Trophoblast cell (in vitro differentiated cells and primary cell): ENCODE measurements at regions not wholly inside any gene's neighbourhood (a gene's known extent, or its start where the extent isn't known, plus 50 kb on each side); places are given as distances from the start of the nearest gene placed in this dataset.

Experiments
- DNase-seq, 2 donors: peaks; one replicate each; pipeline ENCODE4 v3.0.0-alpha.2; 2016
- H2AFZ ChIP-seq: 2 replicates; pipeline ENCODE4 v1.6.1; 2013; ENCODE audit warnings: low read length, moderate library complexity, mild to moderate bottlenecking; ENCODE audit not compliant: insufficient read depth, poor library complexity
- H2AK5ac ChIP-seq: 2 replicates; pipeline ENCODE4 v1.6.1; 2013; ENCODE audit warnings: mild to moderate bottlenecking, low read length
- H2BK120ac ChIP-seq: 2 replicates; pipeline ENCODE4 v1.6.1; 2013; ENCODE audit warnings: low read length, mild to moderate bottlenecking, moderate library complexity; ENCODE audit not compliant: insufficient read depth, poor library complexity
- H2BK12ac ChIP-seq: 2 replicates; pipeline ENCODE4 v1.6.1; 2013; ENCODE audit warnings: mild to moderate bottlenecking, low read length, moderate library complexity
- H2BK5ac ChIP-seq: 2 replicates; pipeline ENCODE4 v1.6.1; 2013; ENCODE audit warnings: low read length, low read depth, moderate library complexity, mild to moderate bottlenecking; ENCODE audit not compliant: poor library complexity
- H3K14ac ChIP-seq: 2 replicates; pipeline ENCODE4 v1.6.1; 2013; ENCODE audit warnings: mild to moderate bottlenecking, low read length
- H3K18ac ChIP-seq: 2 replicates; pipeline ENCODE4 v1.6.1; 2013; ENCODE audit warnings: mild to moderate bottlenecking, low read length
- H3K23ac ChIP-seq: 2 replicates; pipeline ENCODE4 v1.6.1; 2013; ENCODE audit warnings: low read length
- H3K27ac ChIP-seq: 2 replicates; pipeline ENCODE4 v1.5.1; 2013; ENCODE audit warnings: low read depth, mild to moderate bottlenecking, inconsistent platforms, low read length, moderate library complexity
- H3K27me3 ChIP-seq: 2 replicates; pipeline ENCODE4 v1.6.1; 2013; ENCODE audit warnings: inconsistent platforms, mild to moderate bottlenecking, low read length, moderate library complexity; ENCODE audit not compliant: insufficient read depth
- H3K36me3 ChIP-seq, 2 experiments: 1 replicate in 1 of 2; 2 replicates in 1 of 2; pipeline ENCODE4 v1.6.1; 2013; ENCODE audit warnings: low read length in 2 of 2, mild to moderate bottlenecking in 2 of 2, moderate library complexity in 1 of 2; ENCODE audit not compliant: insufficient read depth in 2 of 2, control insufficient read depth in 1 of 2
- H3K4ac ChIP-seq: 2 replicates; pipeline ENCODE4 v1.6.1; 2013; ENCODE audit warnings: low read depth, mild to moderate bottlenecking, low read length, moderate library complexity
- H3K4me1 ChIP-seq, 2 experiments: 1 replicate in 1 of 2; 2 replicates in 1 of 2; pipeline ENCODE4 v1.6.1; 2013; ENCODE audit warnings: low read length in 2 of 2, mild to moderate bottlenecking in 2 of 2, moderate library complexity in 1 of 2; ENCODE audit not compliant: insufficient read depth in 2 of 2, control insufficient read depth in 1 of 2
- H3K4me2 ChIP-seq: 2 replicates; pipeline ENCODE4 v1.6.1; 2013; ENCODE audit warnings: inconsistent platforms, mild to moderate bottlenecking, low read length, moderate library complexity
- H3K4me3 ChIP-seq: 2 replicates; pipeline ENCODE4 v1.5.1; 2013; ENCODE audit warnings: mild to moderate bottlenecking, low read depth, low read length, inconsistent platforms
- H3K79me1 ChIP-seq: one replicate; pipeline ENCODE4 v1.6.1; 2013; ENCODE audit warnings: low read length
- H3K79me2 ChIP-seq: 2 replicates; pipeline ENCODE4 v1.6.1; 2013; ENCODE audit warnings: low read length, mild to moderate bottlenecking; ENCODE audit not compliant: control insufficient read depth, insufficient read depth, poor library complexity
- H3K9ac ChIP-seq: 2 replicates; pipeline ENCODE4 v1.6.1; 2013; ENCODE audit warnings: mild to moderate bottlenecking, low read length
- H3K9me3 ChIP-seq: 2 replicates; pipeline ENCODE4 v1.6.1; 2013; ENCODE audit warnings: low read depth, mild to moderate bottlenecking, control low read depth, inconsistent platforms, low read length; ENCODE audit not compliant: insufficient read depth
- H4K12ac ChIP-seq: 2 replicates; pipeline ENCODE4 v1.6.1; 2013; ENCODE audit warnings: low read depth, mild to moderate bottlenecking, low read length, moderate library complexity
- H4K8ac ChIP-seq: 2 replicates; pipeline ENCODE4 v1.6.1; 2013; ENCODE audit warnings: low read depth, mild to moderate bottlenecking, low read length, moderate library complexity
- H4K91ac ChIP-seq: one replicate; pipeline ENCODE4 v1.6.1; 2013; ENCODE audit warnings: low read depth, mild to moderate bottlenecking, low read length, moderate library complexity
- WGBS: extraction: QIAGEN DNeasy Blood & Tissue Kit; methylation state at CpG from one replicate; pipeline ENCODE4 v1.1.7; 2013; ENCODE audit warnings: missing lambda C conversion rate; ENCODE audit not compliant: insufficient read length, insufficient coverage; ENCODE audit errors: extremely low coverage; 5-methylcytosine and 5-hydroxymethylcytosine counted together

- Histone ChIP-seq H3K18ac (no peak overlapping the region), H3K4me2 (no peak overlapping the region), H4K12ac (no peak overlapping the region), H3K23ac (no peak overlapping the region), H3K36me3 (no peaks in the 10 kb centered on the region), H3K4ac (no peak overlapping the region), H3K27me3 (no peaks in the 10 kb centered on the region), H3K79me2 (no peaks in the 10 kb centered on the region), H3K4me3 (no peak overlapping the region), H2BK12ac (no peak overlapping the region), H4K91ac (no peak overlapping the region), H2AFZ (no peak overlapping the region), H3K9me3 (no peaks in the 10 kb centered on the region), H3K14ac (no peak overlapping the region), H4K8ac (no peak overlapping the region), H3K4me1 (no peaks in the 10 kb centered on the region), H2BK5ac (no peak overlapping the region), H3K9ac (no peak overlapping the region), H2AK5ac (no peak overlapping the region), H3K79me1 (no peaks in the 10 kb centered on the region), H3K27ac (no peak overlapping the region), H2BK120ac (no peak overlapping the region)
- no CpG with 5 or more reads among the region's 4 CpGs for WGBS
- DNase-seq: no peak
Observed at GRCh38 chr1:57926025-57926552, 502.2 kb upstream of the DAB1 start.

GRCh38 chr1:57925226-57925625, 501.4 kb upstream of the DAB1 start:
- whole genome bisulfite sequencing: no CpG with 5 or more reads among the region's 2 CpGs
- H2AK5ac ChIP-seq: no peak overlapping the region

GRCh38 chr1:57922130-57922529, 498.3 kb upstream of the DAB1 start:
- no peak for DNase-seq
- no peak overlapping the region for H4K12ac ChIP-seq
- H3K36me3 ChIP-seq: no peaks in the 10 kb centered on the region
- no peak overlapping the region for H3K4me2 ChIP-seq
- H3K27ac ChIP-seq: no peak overlapping the region
- H3K9me3 ChIP-seq: no peaks in the 10 kb centered on the region
- no peak overlapping the region for H2BK5ac ChIP-seq
- H3K79me1 ChIP-seq: no peaks in the 10 kb centered on the region
- H3K27me3 ChIP-seq: no peaks in the 10 kb centered on the region
- no peak overlapping the region for H4K91ac ChIP-seq
- H4K8ac ChIP-seq: no peak overlapping the region
- no peak overlapping the region for H3K23ac ChIP-seq
- H3K9ac ChIP-seq: no peak overlapping the region
- H3K4ac ChIP-seq: no peak overlapping the region
- no peaks in the 10 kb centered on the region for H3K4me1 ChIP-seq
- H2AFZ ChIP-seq: no peak overlapping the region
- no peak overlapping the region for H2AK5ac ChIP-seq
- H3K14ac ChIP-seq: no peak overlapping the region
- no peak overlapping the region for H2BK12ac ChIP-seq
- H2BK120ac ChIP-seq: no peak overlapping the region
- H3K18ac ChIP-seq: no peak overlapping the region
- H3K79me2 ChIP-seq: no peaks in the 10 kb centered on the region
- H3K4me3 ChIP-seq: no peak overlapping the region

More at GRCh38 chr1:57925226-57925625, 501.4 kb upstream of the DAB1 start:
- no peak for DNase-seq
- Histone ChIP-seq H3K4me3 (no peak overlapping the region), H3K27ac (no peak overlapping the region), H3K9me3 (no peaks in the 10 kb centered on the region), H3K79me2 (no peaks in the 10 kb centered on the region), H2BK12ac (no peak overlapping the region), H3K23ac (no peak overlapping the region), H3K18ac (no peak overlapping the region), H2BK120ac (no peak overlapping the region), H3K4me1 (no peaks in the 10 kb centered on the region), H3K4ac (no peak overlapping the region), H3K27me3 (no peaks in the 10 kb centered on the region), H3K79me1 (no peaks in the 10 kb centered on the region), H3K9ac (no peak overlapping the region), H4K12ac (no peak overlapping the region), H3K4me2 (no peak overlapping the region), H4K8ac (no peak overlapping the region), H3K36me3 (no peaks in the 10 kb centered on the region), H2AFZ (no peak overlapping the region), H4K91ac (no peak overlapping the region), H2BK5ac (no peak overlapping the region), H3K14ac (no peak overlapping the region)

- DNase-seq: no peak
- Histone ChIP-seq H3K18ac (no peak overlapping the region), H3K4me1 (no peaks in the 10 kb centered on the region), H3K36me3 (no peaks in the 10 kb centered on the region), H3K27ac (no peak overlapping the region), H4K12ac (no peak overlapping the region), H3K79me2 (no peaks in the 10 kb centered on the region), H3K4me2 (no peak overlapping the region), H3K4me3 (no peak overlapping the region), H3K27me3 (no peaks in the 10 kb centered on the region), H3K9me3 (no peaks in the 10 kb centered on the region), H2AK5ac (no peak overlapping the region), H3K4ac (no peak overlapping the region), H2BK120ac (no peak overlapping the region), H3K9ac (no peak overlapping the region), H3K14ac (no peak overlapping the region), H2AFZ (no peak overlapping the region), H4K91ac (no peak overlapping the region), H2BK5ac (no peak overlapping the region), H4K8ac (no peak overlapping the region), H3K23ac (no peak overlapping the region), H2BK12ac (no peak overlapping the region), H3K79me1 (no peaks in the 10 kb centered on the region)
- no CpG with 5 or more reads among the region's 6 CpGs for WGBS
Observed at GRCh38 chr1:57916041-57916440, 492.2 kb upstream of the DAB1 start.
